ENCODE measurements at regions not wholly inside any gene's neighbourhood (a gene's known extent, or its start where the extent isn't known, plus 50 kb on each side); places are given as distances from the start of the nearest gene placed in this dataset.

DNA sequence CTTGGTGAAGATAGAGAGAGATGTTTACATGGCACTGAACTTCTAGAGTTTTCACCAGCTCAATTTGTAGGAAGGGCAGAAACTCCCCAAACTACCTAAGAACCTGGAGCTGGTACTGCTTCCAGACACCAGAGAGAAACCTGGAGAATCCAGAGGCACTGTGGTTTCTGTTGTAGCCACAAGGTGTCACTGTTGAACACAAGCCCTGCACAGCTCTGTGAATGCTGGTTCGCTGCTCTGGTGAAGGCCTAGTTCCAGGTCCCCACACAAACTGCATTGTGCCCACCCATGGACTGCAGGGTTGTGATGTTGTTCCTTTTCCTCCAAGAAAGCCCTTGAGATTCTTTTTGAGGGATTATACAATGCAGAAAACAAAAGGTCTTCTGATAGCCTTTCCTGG lies 150.5 kb upstream of the HS6ST1 start:
- peaks cover 12% of the 10 kb centered on the region for H3K4me1 Mint-ChIP-seq
- H3K27ac Mint-ChIP-seq, result no peak overlapping the region
- H3K9me3 Mint-ChIP-seq, result peaks cover 30% of the 10 kb centered on the region
- H3K27me3 Mint-ChIP-seq (ENCODE audit: low read depth), result no peaks in the 10 kb centered on the region
- TF ChIP-seq, protein P1, sequence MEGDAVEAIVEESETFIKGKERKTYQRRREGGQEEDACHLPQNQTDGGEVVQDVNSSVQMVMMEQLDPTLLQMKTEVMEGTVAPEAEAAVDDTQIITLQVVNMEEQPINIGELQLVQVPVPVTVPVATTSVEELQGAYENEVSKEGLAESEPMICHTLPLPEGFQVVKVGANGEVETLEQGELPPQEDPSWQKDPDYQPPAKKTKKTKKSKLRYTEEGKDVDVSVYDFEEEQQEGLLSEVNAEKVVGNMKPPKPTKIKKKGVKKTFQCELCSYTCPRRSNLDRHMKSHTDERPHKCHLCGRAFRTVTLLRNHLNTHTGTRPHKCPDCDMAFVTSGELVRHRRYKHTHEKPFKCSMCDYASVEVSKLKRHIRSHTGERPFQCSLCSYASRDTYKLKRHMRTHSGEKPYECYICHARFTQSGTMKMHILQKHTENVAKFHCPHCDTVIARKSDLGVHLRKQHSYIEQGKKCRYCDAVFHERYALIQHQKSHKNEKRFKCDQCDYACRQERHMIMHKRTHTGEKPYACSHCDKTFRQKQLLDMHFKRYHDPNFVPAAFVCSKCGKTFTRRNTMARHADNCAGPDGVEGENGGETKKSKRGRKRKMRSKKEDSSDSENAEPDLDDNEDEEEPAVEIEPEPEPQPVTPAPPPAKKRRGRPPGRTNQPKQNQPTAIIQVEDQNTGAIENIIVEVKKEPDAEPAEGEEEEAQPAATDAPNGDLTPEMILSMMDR (IDR thresholded peaks at IDR 0.05; ENCODE audit: unreplicated experiment in 3 of 3), result peak in 2 of 3 experiments; percentile 15 to 37
- H3K36me3 Mint-ChIP-seq (ENCODE audit: low read depth), result peaks cover 3% of the 10 kb centered on the region
- H3K4me3 Mint-ChIP-seq, result no peak overlapping the region

DNA sequence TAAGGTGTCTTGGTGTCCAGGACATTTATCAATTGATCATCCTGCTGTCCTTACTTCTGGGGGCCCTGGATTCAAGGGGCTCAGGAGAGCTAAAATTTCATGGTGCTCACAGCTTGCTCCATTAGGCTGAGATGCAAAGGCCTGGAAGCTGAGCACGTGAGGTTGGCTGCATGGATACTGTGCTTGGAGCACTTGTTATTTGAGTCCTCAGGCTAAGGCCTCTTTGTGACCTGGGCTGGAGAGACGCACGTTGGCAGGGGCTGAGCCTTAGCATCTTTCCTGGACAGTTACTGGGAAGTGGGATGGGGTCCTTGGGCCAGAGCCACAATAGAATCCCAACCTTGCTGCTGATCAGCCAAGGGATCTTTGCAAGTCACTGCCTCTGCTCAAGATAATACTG lies 151.2 kb upstream of the HS6ST1 start:
- Mint-ChIP-seq H3K27ac (no peak overlapping the region), H3K9me3 (peaks cover 30% of the 10 kb centered on the region), H3K27me3 (ENCODE audit: low read depth) (no peaks in the 10 kb centered on the region), H3K36me3 (ENCODE audit: low read depth) (peaks cover 3% of the 10 kb centered on the region), H3K4me3 (no peak overlapping the region), H3K4me1 (peaks cover 18% of the 10 kb centered on the region)
- TF ChIP-seq, protein P1 (IDR thresholded peaks at IDR 0.05; ENCODE audit: unreplicated experiment in 3 of 3), result no peak

DNA sequence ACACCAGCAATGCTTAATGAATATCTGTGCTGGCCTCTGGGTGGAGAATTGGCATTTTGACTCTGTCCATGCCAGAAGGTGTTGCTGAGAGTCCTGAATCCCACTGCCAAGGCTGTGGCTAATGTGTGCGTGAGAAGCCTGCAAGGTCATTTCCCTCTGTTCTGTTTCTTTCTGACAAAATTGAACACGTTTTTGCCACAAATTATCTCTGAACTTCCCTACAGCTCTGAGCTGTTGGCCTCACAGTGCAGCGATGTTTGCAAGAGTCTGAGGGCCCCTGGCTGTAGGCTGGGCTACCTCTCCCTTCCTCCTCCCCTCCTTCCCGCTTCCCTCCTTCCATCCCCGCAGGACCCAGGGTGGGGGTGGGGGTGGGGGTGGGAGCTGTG lies 154.1 kb upstream of the HS6ST1 start:
- Mint-ChIP-seq H3K4me3 (peak overlapping the region in 2 of 3 experiments; percentile 21 to 30), H3K27ac (peak overlapping the region; percentile 81 to 90 (median 87)), H3K27me3 (ENCODE audit: low read depth) (no peaks in the 10 kb centered on the region), H3K4me1 (peaks cover 18% of the 10 kb centered on the region), H3K36me3 (ENCODE audit: low read depth) (peaks cover 3% of the 10 kb centered on the region), H3K9me3 (peaks cover 28% of the 10 kb centered on the region)
- TF ChIP-seq, protein P1 (IDR thresholded peaks at IDR 0.05; ENCODE audit: unreplicated experiment in 3 of 3), result no peak

DNA sequence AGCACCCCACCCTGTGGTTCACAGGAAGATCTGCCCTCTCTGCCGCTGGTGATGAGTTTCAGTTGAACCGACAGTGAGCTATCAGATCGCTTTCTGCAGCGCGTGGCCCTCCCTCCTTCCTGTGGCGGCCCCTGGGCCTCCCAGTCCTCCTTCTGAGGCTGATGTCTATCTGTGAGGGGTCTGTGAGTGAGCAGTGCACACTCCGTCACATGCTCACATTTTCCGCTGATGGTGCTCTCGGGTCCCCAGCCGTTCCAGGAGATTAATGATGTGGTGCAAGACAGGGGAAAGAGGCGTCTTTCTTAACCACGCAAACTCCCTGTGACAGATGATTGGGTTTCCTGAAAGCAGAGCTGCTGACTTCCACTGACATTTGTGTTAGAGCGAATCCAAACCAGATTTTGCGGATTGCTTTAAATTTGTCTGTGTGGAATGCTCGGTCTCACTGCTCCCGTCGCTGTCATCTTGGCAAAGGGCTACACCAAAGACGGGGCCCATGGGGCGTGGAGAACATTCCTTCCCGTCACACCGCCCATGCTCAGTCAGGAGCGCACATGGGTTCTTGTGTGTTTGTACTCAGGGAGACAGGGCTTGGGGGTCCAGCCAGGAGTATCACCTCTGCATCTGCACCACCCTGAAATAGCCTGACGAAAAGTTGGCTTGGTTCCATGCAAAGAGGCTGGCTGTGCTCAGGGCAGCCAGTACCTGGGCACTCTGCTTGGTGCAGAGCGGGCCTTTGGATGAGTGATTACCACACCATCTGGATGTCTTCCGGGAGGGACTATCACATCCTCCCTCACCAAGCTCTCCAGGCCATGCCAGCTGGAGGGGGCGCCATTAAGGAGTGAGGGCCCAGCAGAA lies 154.7 kb upstream of the HS6ST1 start:
- TF ChIP-seq, protein P1 (IDR thresholded peaks at IDR 0.05; ENCODE audit: unreplicated experiment in 3 of 3), result no peak
- Mint-ChIP-seq H3K9me3 (peaks cover 26% of the 10 kb centered on the region), H3K27ac (peak overlapping the region; percentile 81 to 88 (median 87)), H3K4me1 (peaks cover 18% of the 10 kb centered on the region), H3K27me3 (ENCODE audit: low read depth) (no peaks in the 10 kb centered on the region), H3K36me3 (ENCODE audit: low read depth) (peaks cover 3% of the 10 kb centered on the region), H3K4me3 (peak overlapping the region; percentile 56 to 70 (median 64))

DNA sequence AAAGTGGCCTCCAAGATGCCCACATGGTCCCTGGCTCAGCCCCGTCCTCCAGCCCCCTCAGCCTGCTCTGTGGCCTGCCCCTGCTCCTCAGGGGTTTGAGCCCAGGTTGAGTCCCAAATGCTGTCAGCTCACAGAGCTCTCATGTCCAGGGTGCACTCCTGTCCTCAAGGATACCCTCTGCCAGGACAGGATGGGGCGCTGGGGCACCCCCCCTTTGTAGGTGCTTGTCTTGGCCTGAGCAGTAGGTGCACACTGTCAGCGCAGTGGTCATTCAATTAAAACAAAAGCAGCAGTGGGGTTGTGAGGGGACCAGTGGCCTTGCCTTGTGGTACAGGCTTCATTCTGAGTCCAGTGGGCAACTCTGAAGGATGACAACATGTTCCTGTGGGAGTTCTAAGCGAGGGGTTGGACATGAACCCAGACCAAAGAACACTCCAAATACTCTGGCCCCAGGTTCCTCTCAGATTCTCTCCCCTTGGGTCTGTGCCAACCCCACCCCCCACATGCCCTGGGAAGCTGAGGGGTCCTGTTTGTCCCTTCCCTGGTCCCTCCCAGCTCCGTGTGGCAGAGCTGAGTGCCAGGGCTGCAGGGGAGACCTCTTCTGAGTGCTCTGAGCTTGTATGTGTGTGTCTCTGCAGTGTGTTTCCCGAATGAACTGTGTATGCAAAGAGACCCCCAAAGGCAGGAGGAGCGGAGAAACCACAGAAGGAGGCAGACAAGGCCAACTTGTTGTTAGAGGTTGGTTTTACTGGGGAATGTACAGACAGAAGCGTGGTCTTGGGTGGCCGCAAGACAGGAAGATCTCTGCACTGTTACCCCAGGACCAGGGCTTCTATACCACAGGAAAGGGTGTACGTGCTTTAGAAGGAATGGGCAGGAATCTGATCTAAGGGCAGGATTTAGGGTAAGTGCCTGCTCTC lies 155.6 kb upstream of the HS6ST1 start:
- H3K9me3 Mint-ChIP-seq, result peaks cover 19% of the 10 kb centered on the region
- peak overlapping the region; percentile 43 to 74 (median 63) for H3K27ac Mint-ChIP-seq
- H3K4me3 Mint-ChIP-seq, result no peak overlapping the region
- H3K36me3 Mint-ChIP-seq (ENCODE audit: low read depth), result peaks cover 3% of the 10 kb centered on the region
- H3K4me1 Mint-ChIP-seq, result peaks cover 18% of the 10 kb centered on the region
- TF ChIP-seq, protein P1 (IDR thresholded peaks at IDR 0.05; ENCODE audit: unreplicated experiment in 3 of 3), result no peak
- no peaks in the 10 kb centered on the region for H3K27me3 Mint-ChIP-seq (ENCODE audit: low read depth)

Measured in nephron (organoid).